GM19023 (cell line): ENCODE measurements at regions not wholly inside any gene's neighbourhood (a gene's known extent, or its start where the extent isn't known, plus 50 kb on each side); places are given as distances from the start of the nearest gene placed in this dataset.
"Not testable (repeated sequence)": the region's sequence is repeated elsewhere in the genome, so short reads cannot be mapped to it uniquely, and the experiment has no call there.

Experiments used
- ATAC-seq: cut with Tn5 transposase; IDR thresholded peaks from one replicate; pipeline ENCODE4 v1.9.1; 2021; ENCODE audit warnings: mild to moderate bottlenecking, moderate library complexity; ENCODE audit not compliant: unreplicated experiment

DNA sequence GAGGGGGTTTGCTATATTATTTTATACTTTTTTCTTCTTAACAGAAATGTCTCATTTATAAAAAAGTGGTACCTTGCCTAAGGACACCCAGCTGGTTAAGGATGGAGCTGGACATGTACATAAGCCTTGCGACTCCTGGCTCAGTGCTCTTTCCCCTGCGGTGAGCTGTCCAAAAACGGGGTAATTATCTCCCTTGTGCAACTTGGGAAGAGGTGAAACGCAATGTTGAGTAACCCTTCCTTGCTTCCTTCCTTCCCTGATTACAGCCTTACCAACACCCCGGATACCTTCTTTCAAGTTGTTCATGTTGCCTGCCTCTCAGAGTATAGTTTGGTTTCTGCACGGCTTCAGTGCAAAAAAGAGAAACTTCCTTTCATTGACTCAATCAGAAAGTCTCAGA, 94.1 kb upstream of the XYLT1 start:
- no peak for ATAC-seq

DNA sequence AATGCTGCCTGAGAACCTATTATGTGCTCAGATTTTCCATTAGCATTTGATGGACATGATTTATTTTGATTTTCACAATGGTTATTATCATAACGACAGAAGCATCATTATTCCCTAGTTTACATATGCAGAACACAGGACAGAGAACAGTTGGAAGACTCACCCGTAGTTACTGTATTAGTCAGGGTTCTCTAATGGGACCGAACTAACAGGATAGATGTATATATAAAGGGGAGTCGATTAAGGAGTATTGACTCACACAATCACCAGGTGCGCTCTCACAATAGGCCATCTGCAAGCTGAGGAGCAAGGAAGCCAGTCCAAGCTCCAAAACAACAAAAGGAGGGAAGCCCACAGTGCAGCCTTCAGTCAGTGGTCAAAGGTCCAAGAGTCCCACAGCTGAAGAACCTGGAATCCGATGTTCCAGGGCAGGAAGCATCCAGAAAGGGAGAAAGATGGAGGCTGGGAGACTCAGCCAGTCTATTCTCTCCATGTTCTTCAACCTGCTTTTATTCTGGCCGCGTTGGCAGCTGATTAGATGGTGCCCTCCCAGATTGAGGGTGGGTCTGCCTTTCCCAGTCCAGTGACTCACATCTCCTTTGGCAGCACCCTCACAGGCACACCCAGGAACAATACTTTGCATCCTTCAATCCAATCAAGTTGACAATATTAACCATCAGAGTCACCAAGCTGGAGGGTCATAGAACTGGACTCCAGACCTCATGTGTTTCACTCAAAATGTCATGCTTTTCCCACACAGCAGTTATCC, 92.7 kb upstream of the XYLT1 start:
- ATAC-seq = no peak

DNA sequence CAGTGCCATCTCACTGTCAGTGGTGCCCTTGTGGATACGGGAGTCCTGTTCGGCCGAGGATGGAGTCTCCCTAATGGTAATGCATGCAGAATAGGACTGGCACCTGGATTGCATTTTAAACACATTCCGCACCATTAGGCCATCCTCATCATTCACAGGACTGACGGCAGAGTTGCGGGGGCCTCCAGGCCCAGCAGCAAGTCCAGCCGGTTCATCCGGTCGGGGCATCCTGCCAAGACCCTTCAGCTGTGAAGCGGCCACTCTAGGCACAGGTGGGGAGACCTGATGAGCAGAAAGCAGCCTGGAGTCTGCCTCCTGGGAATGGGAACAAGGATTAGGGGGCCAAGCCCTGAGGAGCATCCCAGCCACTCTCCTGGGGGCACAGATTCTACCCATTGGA, 90.3 kb upstream of the XYLT1 start:
- no peak for ATAC-seq

DNA sequence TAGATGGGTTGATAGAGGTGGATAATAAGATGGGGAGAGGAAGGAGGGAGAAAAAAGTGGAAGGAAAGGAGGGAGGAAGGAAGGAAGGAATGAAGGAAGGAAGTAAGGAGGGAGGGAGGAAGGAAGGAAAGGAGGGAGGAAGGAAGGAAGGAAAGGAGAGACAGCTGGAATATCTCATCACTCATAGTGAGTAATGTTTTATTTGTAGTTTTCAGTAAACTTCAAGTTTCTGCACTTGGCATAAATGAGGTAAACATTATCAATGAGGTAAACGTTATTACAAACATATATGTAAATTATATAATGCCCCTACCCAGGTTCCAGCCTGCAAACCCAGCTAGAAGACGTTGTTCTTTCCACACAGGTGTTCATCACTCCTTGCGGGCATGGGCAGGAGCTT, 89.8 kb upstream of the XYLT1 start:
- ATAC-seq = no peak

DNA sequence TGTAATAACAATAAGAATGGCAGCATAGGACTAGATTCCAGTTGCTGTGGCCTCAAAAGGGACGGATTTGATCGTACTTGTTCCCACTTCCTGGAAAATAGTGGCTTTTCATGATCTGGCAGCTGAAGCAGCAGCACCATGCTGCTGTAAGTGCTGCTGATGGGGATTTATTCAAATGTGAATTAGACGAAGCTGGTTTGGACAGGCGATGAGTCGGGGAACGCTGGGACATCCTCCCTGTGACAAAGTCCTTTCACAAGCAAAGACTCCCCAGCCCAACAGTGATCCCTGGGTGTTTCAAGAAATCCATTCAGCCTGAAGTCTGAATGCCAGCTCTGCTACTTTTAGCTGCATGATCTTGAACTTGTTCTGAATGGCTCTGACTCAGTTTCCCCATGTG, 88.6 kb upstream of the XYLT1 start:
- ATAC-seq = no peak

DNA sequence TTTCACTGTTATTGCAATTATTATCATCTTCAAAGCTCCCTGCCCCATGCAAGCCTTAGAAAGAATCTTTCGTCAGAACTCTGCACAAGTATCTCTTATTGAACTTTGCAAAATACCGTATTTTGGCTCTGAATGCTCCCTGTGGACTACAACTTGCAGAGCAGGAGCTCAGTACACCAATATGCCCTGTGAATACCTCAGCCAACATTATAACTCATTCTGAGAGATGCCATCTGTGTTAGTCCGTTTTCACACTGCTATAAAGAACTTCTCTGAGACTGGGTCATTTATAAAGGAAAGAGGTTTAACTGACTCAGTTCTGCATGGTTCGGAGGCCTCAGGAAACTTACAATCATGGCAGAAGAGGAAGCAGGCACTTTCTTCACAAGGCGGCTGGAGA, 87.2 kb upstream of the XYLT1 start:
- no peak for ATAC-seq

DNA sequence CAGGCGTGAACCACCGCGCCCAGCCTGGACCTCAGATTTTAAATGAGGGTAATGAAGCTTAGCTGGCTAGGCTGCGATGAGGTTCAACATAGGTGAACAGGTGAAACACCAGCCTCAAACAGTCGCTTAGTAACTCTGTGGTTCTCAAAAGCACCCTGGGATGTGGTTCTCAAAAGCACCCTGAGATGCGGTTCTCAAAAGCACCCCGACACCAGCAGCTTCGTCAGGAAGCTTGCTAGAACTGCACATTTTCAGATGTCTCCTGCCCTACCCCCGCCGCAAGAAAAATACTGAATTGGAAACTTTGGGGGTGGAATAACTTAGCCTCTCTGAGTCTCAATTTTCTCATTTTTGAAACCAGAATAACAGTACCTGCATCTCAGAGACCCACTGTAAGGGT, 86.7 kb upstream of the XYLT1 start:
- ATAC-seq = no peak

DNA sequence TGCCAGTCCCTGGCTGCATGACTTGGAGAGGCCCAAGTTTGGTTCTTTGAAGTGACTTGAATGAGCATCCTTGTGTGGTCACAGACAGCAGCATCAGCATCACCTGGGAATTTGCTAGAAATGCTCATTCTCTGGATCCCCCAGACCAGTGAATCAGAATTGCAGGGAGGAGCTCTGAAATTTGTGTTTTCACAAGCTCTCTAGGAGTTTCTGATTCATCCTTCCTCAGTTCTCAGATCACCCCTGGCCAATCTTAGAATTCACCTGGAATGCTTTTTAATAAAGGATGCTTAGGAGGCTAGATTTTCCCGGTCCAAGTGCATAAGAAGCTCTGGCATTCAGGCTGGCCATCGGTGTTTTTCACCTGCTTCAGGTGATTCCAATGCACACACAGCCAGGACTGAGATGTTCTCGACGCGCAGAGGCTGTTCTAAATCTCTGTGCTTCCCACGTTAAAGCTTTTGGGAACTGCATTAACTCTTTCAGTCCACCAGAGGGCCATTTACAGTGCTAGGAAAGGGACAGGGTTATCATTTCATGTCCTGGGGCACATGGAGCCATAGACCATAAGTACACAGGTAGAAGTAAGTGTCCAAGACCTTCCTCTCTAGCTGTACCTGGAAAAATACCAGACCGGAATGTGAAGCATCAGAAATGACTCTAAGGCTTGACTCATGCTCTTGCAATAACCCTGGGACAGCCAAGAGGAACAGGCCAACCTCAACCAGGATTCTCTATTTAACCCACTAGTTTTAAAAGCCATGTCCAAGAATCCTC, 85.7 kb upstream of the XYLT1 start:
- ATAC-seq = no peak

DNA sequence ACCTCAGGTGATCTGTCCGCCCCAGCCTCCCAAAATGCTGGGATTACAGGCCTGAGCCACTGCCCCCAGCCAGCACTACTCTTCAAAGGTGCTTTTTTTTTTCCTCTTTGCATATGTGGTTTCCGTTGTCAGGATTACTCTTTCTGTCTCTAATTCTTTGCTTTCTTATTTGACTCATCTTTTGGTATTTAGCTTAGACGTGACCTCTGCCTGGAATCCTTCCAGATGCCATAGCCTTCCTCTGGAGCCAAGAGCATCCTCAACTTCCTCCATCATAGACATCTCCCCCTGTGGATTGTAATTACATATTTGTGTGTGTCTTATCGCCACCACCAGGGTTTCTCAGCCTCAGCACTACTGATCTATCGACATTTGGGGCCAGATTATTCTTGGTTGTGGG, 84.4 kb upstream of the XYLT1 start:
- no peak for ATAC-seq

DNA sequence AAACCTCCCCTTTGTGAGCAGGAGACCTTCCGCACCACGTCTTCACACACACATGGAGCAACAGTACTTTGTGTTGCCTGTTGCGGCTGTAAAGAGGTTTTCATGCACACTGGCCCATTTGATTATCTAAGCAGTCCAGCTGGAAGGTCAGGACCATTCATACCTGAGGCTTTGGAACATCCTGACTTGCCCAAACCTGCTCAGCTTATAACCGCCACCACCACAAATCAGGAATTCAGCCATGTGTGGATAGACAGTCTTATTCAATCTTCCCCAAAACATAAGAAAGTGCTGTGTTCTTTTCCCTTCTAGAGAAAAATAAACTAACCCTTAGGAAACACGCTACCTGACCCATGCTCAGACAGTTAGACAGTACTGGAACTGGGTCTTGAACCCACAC, 81.6 kb upstream of the XYLT1 start:
- no peak for ATAC-seq

DNA sequence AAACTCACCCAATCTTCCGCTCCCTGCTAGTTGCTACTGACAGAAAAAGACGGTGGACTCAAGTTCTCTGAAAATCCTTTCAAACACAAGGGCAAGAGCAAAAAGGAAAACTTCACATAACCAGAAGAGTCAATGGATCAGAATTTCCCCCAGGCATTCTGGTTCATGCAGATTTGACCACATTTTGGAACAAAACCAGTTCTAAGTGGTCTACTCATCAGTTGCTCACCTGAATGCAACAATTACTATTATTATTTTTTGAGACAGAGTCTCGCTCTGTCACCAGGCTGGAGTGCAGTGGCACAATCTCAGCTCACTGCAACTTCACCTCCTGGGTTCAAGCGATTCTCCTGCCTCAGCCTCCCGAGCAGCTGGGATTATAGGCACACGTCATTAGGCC, 80.9 kb upstream of the XYLT1 start:
- not testable (repeated sequence) for ATAC-seq

DNA sequence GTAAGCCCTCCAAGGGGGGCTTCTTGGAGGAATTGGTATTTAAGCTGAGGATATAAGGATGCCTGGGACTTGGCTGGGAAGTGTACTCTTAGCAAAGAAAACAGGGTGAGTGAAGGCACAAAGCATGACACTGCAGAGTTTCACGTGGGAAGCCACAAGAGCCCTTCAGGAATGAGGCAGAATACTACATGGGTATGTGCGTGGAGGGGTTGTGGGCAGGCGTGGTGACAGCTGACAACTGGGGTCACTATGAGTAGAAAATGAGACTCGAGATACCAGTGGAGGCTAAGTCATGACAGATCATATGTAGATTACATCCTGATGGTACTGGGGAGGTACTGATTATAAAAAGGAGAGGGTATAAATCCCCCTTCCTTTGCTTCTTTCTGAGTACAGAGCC, 78.1 kb upstream of the XYLT1 start:
- no peak for ATAC-seq

DNA sequence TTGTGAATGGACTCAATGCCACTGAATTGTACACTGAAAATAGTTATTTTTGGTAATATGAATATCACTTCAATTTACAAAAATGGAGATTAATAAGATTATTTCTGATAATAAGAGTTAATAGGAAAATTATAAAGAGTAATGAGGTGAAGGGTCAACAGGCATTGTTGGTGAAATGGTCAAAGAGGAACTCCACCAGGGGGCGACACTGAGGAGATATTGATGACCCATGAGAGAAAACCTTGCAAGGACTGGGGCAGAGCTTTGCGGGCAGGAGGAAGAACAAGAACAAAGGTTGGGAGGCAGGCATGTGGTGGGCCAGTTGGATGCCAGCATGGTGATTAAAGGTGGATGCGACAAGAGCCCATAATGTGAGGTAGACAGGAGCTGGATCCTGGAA, 74.0 kb upstream of the XYLT1 start:
- no peak for ATAC-seq

DNA sequence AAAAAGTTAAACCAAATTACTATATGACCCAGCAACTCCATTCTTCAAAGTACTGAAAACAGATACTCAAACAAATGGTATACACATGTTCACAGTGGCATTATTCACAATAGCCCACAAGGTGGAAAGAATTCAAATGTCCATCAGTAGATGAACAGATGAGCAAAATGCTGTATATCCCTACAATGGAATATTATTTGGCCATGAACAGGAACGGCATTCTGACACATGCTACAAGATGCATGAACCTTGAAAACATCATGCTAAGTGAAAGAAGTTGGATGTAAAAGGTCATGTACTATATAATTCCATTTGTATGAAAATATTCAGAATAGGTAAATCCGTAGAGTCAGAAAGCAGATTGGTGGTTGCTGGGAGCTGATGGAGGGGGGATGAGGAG, 73.5 kb upstream of the XYLT1 start:
- ATAC-seq = no peak

DNA sequence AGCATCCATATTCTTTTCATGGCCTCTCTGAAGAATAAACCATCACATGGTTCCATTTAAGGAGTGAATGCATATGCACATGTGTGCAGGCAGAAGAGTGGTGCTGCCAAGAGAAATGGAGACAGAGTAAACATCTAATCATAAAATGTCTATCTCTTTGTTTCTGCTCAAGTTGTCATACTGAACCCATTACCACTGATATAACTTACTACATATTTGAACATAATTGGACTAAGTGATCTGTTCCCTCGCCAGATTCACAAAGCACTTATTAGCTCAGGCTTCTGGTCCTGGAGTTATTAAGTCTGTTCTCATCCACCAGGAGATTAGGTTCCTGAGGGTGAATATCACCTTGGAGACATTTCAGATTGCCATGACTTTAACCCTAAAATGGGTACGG, 72.3 kb upstream of the XYLT1 start:
- no peak for ATAC-seq

DNA sequence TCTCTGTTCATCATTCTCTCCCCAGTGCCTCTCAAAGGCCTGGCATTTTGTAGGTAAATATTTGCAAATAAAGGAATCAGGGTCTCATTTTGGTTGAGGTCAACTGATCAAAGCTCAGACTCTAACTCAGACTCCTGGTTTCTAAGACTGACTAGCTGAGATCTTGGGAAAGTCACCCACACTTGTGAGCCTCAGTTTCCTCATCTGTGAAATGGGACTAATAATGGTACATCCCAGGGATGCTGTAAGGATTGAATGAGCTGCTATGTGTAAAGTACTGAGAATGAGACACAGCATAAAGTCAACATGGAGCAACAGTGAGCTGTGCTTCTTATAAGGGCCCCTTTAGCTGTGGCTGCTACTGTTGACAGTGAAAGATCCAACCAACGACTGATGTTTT, 70.6 kb upstream of the XYLT1 start:
- no peak for ATAC-seq

DNA sequence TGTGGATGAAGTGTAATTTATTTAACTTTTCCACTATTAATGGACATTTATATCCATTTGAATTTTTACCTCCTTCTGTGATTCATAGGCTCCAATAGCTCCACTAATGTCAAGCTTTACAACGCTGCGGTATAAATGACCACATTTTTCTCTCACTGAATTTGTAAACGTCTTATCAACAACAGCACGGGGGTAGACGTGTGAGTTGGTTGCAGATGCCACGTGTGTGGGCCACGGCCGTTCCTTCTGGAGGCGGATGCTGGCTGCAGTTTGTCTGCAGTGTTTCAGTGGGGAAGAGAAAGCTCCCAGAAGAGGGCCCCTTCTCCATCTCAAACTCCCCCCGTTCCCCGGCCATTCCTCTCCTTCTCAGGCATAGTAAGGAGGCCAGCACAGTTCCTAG, 68.2 kb upstream of the XYLT1 start:
- ATAC-seq = no peak

DNA sequence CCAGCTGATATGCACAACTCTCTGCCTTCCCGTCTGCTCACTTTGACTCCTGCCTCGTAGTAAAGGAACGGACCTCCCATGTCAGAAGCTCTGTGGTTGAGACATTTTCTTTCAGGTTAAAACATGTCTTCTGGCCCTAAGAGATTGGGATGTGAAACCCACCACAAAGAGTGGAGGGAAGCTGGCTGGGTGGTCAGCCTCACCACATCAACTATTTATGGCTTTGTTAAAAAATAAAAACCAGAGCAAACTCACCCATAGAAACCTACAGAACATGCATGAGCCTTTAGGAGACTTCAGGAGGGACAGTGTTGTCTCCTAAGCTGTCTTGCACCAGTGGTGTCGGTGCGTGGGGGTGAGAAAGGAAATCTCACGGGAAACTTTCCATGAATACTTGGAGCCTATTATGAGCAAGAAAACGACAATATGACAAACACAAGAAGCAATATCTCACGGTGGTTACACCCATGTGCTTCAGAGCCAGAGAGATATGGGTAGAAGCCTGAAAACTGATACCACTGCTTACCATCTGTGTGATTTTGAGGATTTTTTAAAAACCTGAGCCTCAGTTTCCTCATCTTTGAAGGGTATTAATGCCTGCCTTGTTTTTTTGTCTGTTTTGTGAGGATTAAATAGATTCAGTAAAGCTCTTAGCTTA, 61.7 kb upstream of the XYLT1 start:
- peak; percentile 44 for ATAC-seq

DNA sequence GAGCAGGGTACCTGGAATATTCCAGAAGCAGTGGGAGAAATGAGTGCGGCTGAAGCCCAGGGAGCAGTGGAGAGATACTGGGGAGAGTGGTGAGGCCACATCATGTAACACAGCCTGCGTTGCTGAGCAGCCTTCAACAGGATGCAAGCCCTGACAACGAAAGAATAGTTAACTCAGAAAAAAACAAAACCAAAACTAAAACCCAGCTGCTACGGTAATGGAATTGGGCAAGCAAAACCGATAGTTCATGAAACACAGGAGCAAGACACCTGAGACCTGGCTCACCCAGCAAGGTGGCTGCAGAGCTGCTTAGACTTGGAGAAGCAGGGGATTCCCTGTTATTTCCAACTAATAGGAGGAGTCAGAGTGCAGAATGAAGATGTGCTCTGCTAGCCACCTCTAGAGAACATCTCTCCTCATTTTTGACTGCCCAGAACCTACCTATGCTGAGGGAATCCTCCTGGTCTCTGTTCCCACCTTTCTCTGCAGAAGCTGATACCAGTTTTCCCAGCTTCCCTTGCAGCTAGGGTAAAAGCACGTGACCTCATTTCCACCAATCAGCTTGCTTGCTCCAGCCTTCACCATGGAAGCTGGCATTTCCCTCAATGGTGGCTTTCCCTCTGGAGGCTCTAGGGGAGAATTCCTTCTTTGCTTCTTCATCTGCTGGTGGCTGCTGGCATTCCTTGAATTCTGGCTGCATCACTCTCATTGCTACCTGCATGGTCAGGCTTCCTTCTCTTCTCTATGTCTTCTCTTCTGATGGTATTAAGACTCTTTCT, 59.4 kb upstream of the XYLT1 start:
- no peak for ATAC-seq

DNA sequence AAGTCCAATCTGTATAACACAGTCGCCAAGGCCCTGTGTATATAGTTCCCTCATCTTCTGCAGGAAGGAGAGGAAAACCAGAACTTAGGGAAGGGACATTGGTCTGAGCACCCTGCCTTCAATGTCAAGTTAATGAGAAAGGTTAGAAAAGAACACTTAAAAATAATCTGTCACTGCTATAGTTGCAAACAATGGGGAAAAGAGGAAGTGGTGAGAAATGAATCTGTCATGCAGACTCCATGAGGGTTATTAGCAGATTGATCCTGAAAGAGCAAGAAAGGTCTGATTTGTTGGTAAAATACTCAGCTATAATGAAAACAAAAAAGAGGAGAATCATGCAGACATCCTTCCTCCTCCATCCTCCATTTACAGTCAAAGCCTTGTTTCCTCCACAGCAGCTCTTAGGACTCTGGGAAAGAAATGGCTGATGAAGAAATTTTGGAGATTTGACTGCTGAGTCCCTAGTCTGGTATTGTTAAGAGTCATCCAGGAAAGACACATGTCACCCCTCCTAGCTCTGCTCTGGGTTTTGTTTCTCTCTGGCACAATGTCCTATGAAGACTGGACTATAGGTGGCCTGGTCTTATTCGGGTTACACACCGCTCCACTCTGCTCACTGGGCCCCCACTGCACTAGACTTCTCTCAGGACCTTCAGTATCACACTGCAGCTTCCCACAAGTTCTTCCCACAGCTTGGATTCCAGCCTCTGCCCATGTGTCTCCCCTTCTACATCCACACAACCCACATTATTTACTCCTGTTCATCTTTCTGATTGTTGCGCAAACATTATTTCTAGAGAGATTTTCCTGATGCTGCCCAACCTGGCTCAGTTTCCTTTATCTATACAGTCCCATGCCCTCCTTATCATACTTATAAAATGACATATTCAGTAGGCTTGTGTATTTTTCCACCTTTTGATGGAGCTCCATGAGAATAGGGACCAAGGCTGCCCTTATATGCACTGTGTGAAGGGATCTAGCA, 56.5 kb upstream of the XYLT1 start:
- ATAC-seq = no peak
